A549 (cell line): ENCODE measurements at regions not wholly inside any gene's neighbourhood (a gene's known extent, or its start where the extent isn't known, plus 50 kb on each side); places are given as distances from the start of the nearest gene placed in this dataset.

ENCODE experiments used
- ATAC-seq, 2 experiments: fragments of 200-7000 bp in 1 of 2; fragments of >200 bp in 1 of 2; cut with Nextera tagmentation in 1 of 2; cut with Tn5 transposase in 1 of 2; 3 replicates each; pipeline versions ENCODE4 v1.8.0 to v1.9.1; 2018 to 2020; ENCODE audit warnings: mild to moderate bottlenecking in 1 of 2, moderate library complexity in 1 of 2
- CTCF ChIA-PET: fragments of 300-600 bp; sonication (Branson Sonifier 250); formaldehyde crosslinking; extraction: SDS; loops from one replicate; lab custom pipeline; 2021; ENCODE audit warnings: antibody characterized with exemption, inconsistent platforms; lab: Yijun Ruan, JAX
- POLR2A ChIA-PET: fragments of 350-600 bp; formaldehyde crosslinking; extraction: SDS; loops from one replicate; lab custom pipeline; 2021; ENCODE audit warnings: antibody characterized with exemption, inconsistent platforms; lab: Yijun Ruan, JAX
- DNase-seq, 2 experiments: peaks; one replicate each; pipeline versions ENCODE4 v3.0.0 to v3.0.0-alpha.2; 2011 to 2016; ENCODE audit warnings: low read depth in 1 of 2, low spot score in 1 of 2
- FAIRE-seq: peaks from 2 replicates; lab custom pipeline; 2011; peaks lifted over from hg19 to GRCh38; lab: Jason Lieb, UNC
- H3K27ac ChIP-seq, 2 experiments: fragments of >200 bp; sonication (Bioruptor Twin); formaldehyde crosslinking; 3 replicates each; pipeline ENCODE4 v1.5.1; 2016 to 2017
- H3K4me1 ChIP-seq: fragments of >200 bp; sonication (Bioruptor Twin); formaldehyde crosslinking; 3 replicates; pipeline ENCODE4 v1.6.1; 2016
- H3K4me2 ChIP-seq: fragments of >200 bp; sonication (Bioruptor Twin); formaldehyde crosslinking; 3 replicates; pipeline ENCODE4 v1.6.1; 2016
- H3K4me3 ChIP-seq: fragments of >200 bp; sonication (Bioruptor Twin); formaldehyde crosslinking; 3 replicates; pipeline ENCODE4 v1.5.1; 2016
- H3K9me3 ChIP-seq: fragments of >200 bp; sonication (Bioruptor Twin); formaldehyde crosslinking; 3 replicates; pipeline ENCODE4 v1.6.1; 2016
- BHLHE40 ChIP-seq: IDR thresholded peaks from 2 replicates; pipeline ENCODE4 v1.6.1; 2012; ENCODE audit warnings: low read depth, low read length, inconsistent platforms
- CBX8 ChIP-seq: fragments of 200-600 bp; sonication (generic); IDR thresholded peaks from 2 replicates; pipeline ENCODE4 v1.6.1; 2016
- CEBPB ChIP-seq, 2 experiments: fragments of >200 bp in 1 of 2; sonication (Bioruptor Twin) in 1 of 2; formaldehyde crosslinking in 1 of 2; IDR thresholded peaks; 2 replicates each; pipeline ENCODE4 v1.6.1; 2012 to 2016
- CHD2 ChIP-seq: fragments of 150-350 bp; IDR thresholded peaks from 2 replicates; pipeline ENCODE4 v1.6.1; 2014; ENCODE audit warnings: low read length; ENCODE audit not compliant: partially characterized antibody
- CHD4 ChIP-seq: fragments of 200-600 bp; sonication (generic); IDR thresholded peaks from 2 replicates; pipeline ENCODE4 v1.6.1; 2016; ENCODE audit warnings: antibody characterized with exemption, mild to moderate bottlenecking, borderline replicate concordance
- EHF ChIP-seq: fragments of 250-450 bp; sonication (Bioruptor Pico); IDR thresholded peaks from 2 replicates; pipeline ENCODE4 v1.5.0; 2020; ENCODE audit warnings: mild to moderate bottlenecking
- EHMT2 ChIP-seq: fragments of 200-600 bp; sonication (generic); IDR thresholded peaks from 2 replicates; pipeline ENCODE4 v1.6.1; 2016; ENCODE audit warnings: antibody characterized with exemption, low read depth, mild to moderate bottlenecking, moderate library complexity
- ESRRA ChIP-seq: fragments of 150-350 bp; IDR thresholded peaks from 2 replicates; pipeline ENCODE4 v1.6.1; 2014; ENCODE audit warnings: mild to moderate bottlenecking, low read length, borderline replicate concordance
- FOSL2 ChIP-seq, 2 experiments: fragments of 450-650 bp in 1 of 2; fragments of >200 bp in 1 of 2; sonication (Bioruptor Twin) in 1 of 2; formaldehyde crosslinking; IDR thresholded peaks; 2 replicates each; pipeline versions ENCODE4 v1.5.0 to v1.6.1; 2016 to 2020; ENCODE audit warnings: mild to moderate bottlenecking in 1 of 2, moderate library complexity in 1 of 2
- FOXS1 ChIP-seq: fragments of 250-450 bp; sonication (Bioruptor Pico); IDR thresholded peaks from 2 replicates; pipeline ENCODE4 v1.5.0; 2020; ENCODE audit warnings: mild to moderate bottlenecking, moderate library complexity
- GATA3 ChIP-seq: IDR thresholded peaks from 2 replicates; pipeline ENCODE4 v1.6.1; 2012; ENCODE audit warnings: borderline replicate concordance
- HES2 ChIP-seq: fragments of >200 bp; sonication (Bioruptor Twin); formaldehyde crosslinking; IDR thresholded peaks from 2 replicates; pipeline ENCODE4 v1.6.1; 2016
- HEYL ChIP-seq: fragments of 250-450 bp; sonication (Bioruptor Pico); IDR thresholded peaks from 2 replicates; pipeline ENCODE4 v1.8.0; 2021; ENCODE audit warnings: mild to moderate bottlenecking, moderate library complexity
- HOXB13 ChIP-seq: fragments of 250-450 bp; sonication (Bioruptor Pico); IDR thresholded peaks from 2 replicates; pipeline ENCODE4 v1.5.0; 2020; ENCODE audit warnings: low read depth, mild to moderate bottlenecking, moderate library complexity
- HOXB5 ChIP-seq: fragments of 250-450 bp; sonication (Bioruptor Pico); IDR thresholded peaks from 2 replicates; pipeline ENCODE4 v1.5.0; 2020; ENCODE audit warnings: mild to moderate bottlenecking, moderate library complexity
- JUN ChIP-seq, 2 experiments: fragments of >200 bp; sonication (Bioruptor Twin); formaldehyde crosslinking; IDR thresholded peaks; 2 replicates in 1 of 2; 3 replicates in 1 of 2; pipeline ENCODE4 v1.6.1; 2016 to 2017
- JUNB ChIP-seq: fragments of >200 bp; sonication (Bioruptor Twin); formaldehyde crosslinking; IDR thresholded peaks from 2 replicates; pipeline ENCODE4 v1.6.1; 2016
- KDM5A ChIP-seq: fragments of 200-600 bp; sonication (generic); IDR thresholded peaks from 2 replicates; pipeline ENCODE4 v1.6.1; 2016; ENCODE audit warnings: antibody characterized with exemption, mild to moderate bottlenecking
- MYC ChIP-seq: IDR thresholded peaks from 2 replicates; pipeline ENCODE4 v1.6.1; 2012; ENCODE audit warnings: mild to moderate bottlenecking, inconsistent platforms, low read length, improper control_type of control experiment, borderline replicate concordance
- NFE2L2 ChIP-seq: fragments of 150-350 bp; conservative IDR thresholded peaks from 2 replicates; pipeline ENCODE4 v1.6.1; 2014; ENCODE audit warnings: low read length
- NPAS2 ChIP-seq: fragments of 250-450 bp; sonication (Bioruptor Pico); IDR thresholded peaks from 2 replicates; pipeline ENCODE4 v1.8.0; 2022; ENCODE audit warnings: mild to moderate bottlenecking, moderate library complexity, borderline replicate concordance
- PBX3 ChIP-seq: IDR thresholded peaks from 2 replicates; pipeline ENCODE4 v1.6.1; 2012
- PHF8 ChIP-seq: fragments of 200-600 bp; sonication (generic); IDR thresholded peaks from 2 replicates; pipeline ENCODE4 v1.6.1; 2016; ENCODE audit warnings: low read depth, mild to moderate bottlenecking, antibody characterized with exemption, moderate library complexity, borderline replicate concordance
- RAD21 ChIP-seq, 2 experiments: fragments of >200 bp in 1 of 2; sonication (Bioruptor Twin) in 1 of 2; formaldehyde crosslinking in 1 of 2; IDR thresholded peaks in 1 of 2; conservative IDR thresholded peaks in 1 of 2; 2 replicates in 1 of 2; 3 replicates in 1 of 2; pipeline ENCODE4 v1.6.1; 2012 to 2018; ENCODE audit warnings: inconsistent platforms in 1 of 2
- RARB ChIP-seq: fragments of 250-450 bp; sonication (Bioruptor Pico); IDR thresholded peaks from 2 replicates; pipeline ENCODE4 v1.8.0; 2021; ENCODE audit warnings: mild to moderate bottlenecking, moderate library complexity
- REST ChIP-seq: fragments of 200-600 bp; sonication (generic); IDR thresholded peaks from 2 replicates; pipeline ENCODE4 v1.6.1; 2016; ENCODE audit warnings: antibody characterized with exemption, mild to moderate bottlenecking, moderate library complexity
- RNF2 ChIP-seq: fragments of 200-600 bp; sonication (generic); IDR thresholded peaks from 2 replicates; pipeline ENCODE4 v1.6.1; 2016; ENCODE audit warnings: low read depth, mild to moderate bottlenecking, antibody characterized with exemption, moderate library complexity, borderline replicate concordance
- SREBF2 ChIP-seq: fragments of 450-650 bp; IDR thresholded peaks from 2 replicates; pipeline ENCODE4 v1.6.1; 2014; ENCODE audit warnings: mild to moderate bottlenecking, moderate library complexity
- TFCP2L1 ChIP-seq: fragments of 250-450 bp; sonication (Bioruptor Pico); IDR thresholded peaks from 2 replicates; pipeline ENCODE4 v1.5.0; 2021; ENCODE audit warnings: mild to moderate bottlenecking
- TP53 ChIP-seq: fragments of 250-450 bp; sonication (Bioruptor Pico); IDR thresholded peaks from 2 replicates; pipeline ENCODE4 v1.5.0; 2021; ENCODE audit warnings: mild to moderate bottlenecking, moderate library complexity
- ZC3H11A ChIP-seq: fragments of 450-650 bp; IDR thresholded peaks from 2 replicates; pipeline ENCODE4 v1.6.1; 2014; ENCODE audit warnings: antibody characterized with exemption, mild to moderate bottlenecking
- ZFP36 ChIP-seq: fragments of 450-650 bp; IDR thresholded peaks from 2 replicates; pipeline ENCODE4 v1.6.1; 2014; ENCODE audit warnings: borderline replicate concordance; ENCODE audit not compliant: partially characterized antibody
- WGBS: methylation state at CpG from one replicate; pipeline ENCODE4 v1.1.6; 2017; ENCODE audit errors: missing lambda C conversion rate; 5-methylcytosine and 5-hydroxymethylcytosine counted together

GRCh38 chr2:79453918-79454317 lies 58.9 kb upstream of the CTNNA2 start:
- Histone ChIP-seq H3K4me3 (no peak overlapping the region), H3K27ac (no peak overlapping the region)
- no peak for ATAC-seq

GRCh38 chr2:79452651-79453050 lies 60.2 kb upstream of the CTNNA2 start:
- Histone ChIP-seq H3K27ac (no peak overlapping the region), H3K9me3 (no peaks in the 10 kb centered on the region), H3K4me3 (no peak overlapping the region), H3K4me1 (no peaks in the 10 kb centered on the region), H3K4me2 (no peak overlapping the region)
- peak; percentile 59 for FAIRE-seq
- ChIA-PET POLR2A (no interaction called here), CTCF (no interaction called here)
- ATAC-seq: no peak
- 7% methylated on average over 1 of the region's 1 CpG for WGBS
- TF ChIP-seq RARB: no peak
- TF ChIP-seq ZC3H11A: no peak
- no peak for TF ChIP-seq RNF2
- TF ChIP-seq SREBF2: no peak
- no peak for TF ChIP-seq NPAS2 (CRISPR knock-in tag)
- TF ChIP-seq GATA3: no peak
- TF ChIP-seq EHF (CRISPR knock-in tag): no peak
- TF ChIP-seq TFCP2L1 (CRISPR knock-in tag): no peak
- no peak for TF ChIP-seq MYC
- TF ChIP-seq EHMT2: no peak
- no peak for TF ChIP-seq CHD2
- TF ChIP-seq ESRRA: no peak
- TF ChIP-seq HES2: no peak
- no peak for TF ChIP-seq FOSL2 (IDR thresholded peaks at IDR 0.05)
- TF ChIP-seq FOSL2 (CRISPR knock-in tag; IDR thresholded peaks at IDR 0.05): no peak
- no peak for TF ChIP-seq BHLHE40
- no peak for TF ChIP-seq JUN (IDR thresholded peaks at IDR 0.05)
- TF ChIP-seq FOXS1 (CRISPR knock-in tag): no peak
- no peak for DNase-seq

More at GRCh38 chr2:79453918-79454317, 58.9 kb upstream of the CTNNA2 start:
- H3K4me1 ChIP-seq: no peaks in the 10 kb centered on the region
- POLR2A ChIA-PET: no interaction called here
- FAIRE-seq (no peak), DNase-seq (no peak)
- CTCF ChIA-PET: interaction anchor here (0.6 kb wide), 1 partner anchor 10 kb away, joined by 3 read pairs; no protein-coding TSS in a partner anchor
- H3K4me2 ChIP-seq: no peak overlapping the region
- TF ChIP-seq REST (peak; percentile 89), ESRRA (no peak), TP53 (CRISPR knock-in tag) (no peak), CBX8 (no peak), NFE2L2 (no peak), NPAS2 (CRISPR knock-in tag) (no peak)
- H3K9me3 ChIP-seq: no peaks in the 10 kb centered on the region
- WGBS: 7% methylated on average over 3 of the region's 3 CpGs

GRCh38 chr2:79447463-79447862 lies 65.4 kb upstream of the CTNNA2 start:
- no peak overlapping the region for H3K4me3 ChIP-seq
- DNase-seq (no peak), FAIRE-seq (no peak), ATAC-seq (no peak)
- no peak overlapping the region for H3K4me2 ChIP-seq
- H3K27ac ChIP-seq: no peak overlapping the region
- no peaks in the 10 kb centered on the region for H3K4me1 ChIP-seq
- ChIA-PET CTCF (interaction anchor here (1.5 kb wide), 1 partner anchor 17 kb away, joined by 3 read pairs; no protein-coding TSS in a partner anchor), POLR2A (no interaction called here)
- no peak for TF ChIP-seq KDM5A
- no peak for TF ChIP-seq RAD21 (conservative IDR thresholded peaks at IDR 0.05 in 1 of 2, IDR thresholded peaks at IDR 0.05 in 1 of 2)
- no peak for TF ChIP-seq ESRRA
- no peak for TF ChIP-seq ZFP36
- TF ChIP-seq HEYL: no peak
- no peak for TF ChIP-seq HOXB13 (CRISPR knock-in tag)
- TF ChIP-seq PBX3: no peak
- TF ChIP-seq CHD2: no peak
- no peak for TF ChIP-seq EHMT2
- TF ChIP-seq CHD4: no peak
- TF ChIP-seq JUNB: no peak
- TF ChIP-seq PHF8: no peak
- no peak for TF ChIP-seq RARB
- TF ChIP-seq MYC: no peak
- no peak for TF ChIP-seq NPAS2 (CRISPR knock-in tag)
- TF ChIP-seq CEBPB (IDR thresholded peaks at IDR 0.05): no peak
- TF ChIP-seq HOXB5 (CRISPR knock-in tag): no peak
- no peaks in the 10 kb centered on the region for H3K9me3 ChIP-seq
